SK-N-SH (cell line): ENCODE measurements at regions not wholly inside any gene's neighbourhood (a gene's known extent, or its start where the extent isn't known, plus 50 kb on each side); places are given as distances from the start of the nearest gene placed in this dataset.

Experiments used
- CTCF ChIA-PET: fragments of 300-600, 350-600 bp; formaldehyde crosslinking; extraction: SDS; loops from one replicate; lab custom pipeline; 2021; lab: Yijun Ruan, JAX
- POLR2A ChIA-PET: fragments of 350-600 bp; sonication (Branson Sonifier 250); formaldehyde crosslinking; extraction: SDS; loops from one replicate; lab custom pipeline; 2020; ENCODE audit warnings: antibody characterized with exemption, inconsistent platforms; lab: Yijun Ruan, JAX
- DNase-seq: peaks from one replicate; pipeline ENCODE4 v3.0.0; 2012
- H2AFZ ChIP-seq: fragments of 200-600 bp; sonication (generic); 2 replicates; pipeline ENCODE4 v1.8.1; 2016; ENCODE audit warnings: antibody characterized with exemption, mild to moderate bottlenecking, low read depth
- H3F3A ChIP-seq: fragments of 200-600 bp; sonication (generic); replicated peaks from 2 replicates; pipeline ENCODE3; 2016; ENCODE audit warnings: antibody characterized with exemption, mild to moderate bottlenecking; ENCODE audit not compliant: insufficient read depth
- H3K27ac ChIP-seq, 2 experiments: fragments of 200-500 bp in 1 of 2; fragments of 200-600 bp in 1 of 2; sonication (Bioruptor generic) in 1 of 2; sonication (generic), shearing (Covaris generic) in 1 of 2; 2 replicates each; pipeline versions ENCODE4 v1.5.1 to v1.6.1; 2014 to 2016; ENCODE audit warnings: low read depth in 2 of 2, inconsistent platforms in 1 of 2, low read length in 1 of 2, mild to moderate bottlenecking in 1 of 2, mixed read lengths in 1 of 2
- H3K27me3 ChIP-seq: fragments of 200-600 bp; sonication (generic), shearing (Covaris generic); 2 replicates; pipeline ENCODE4 v1.6.1; 2016; ENCODE audit warnings: mixed run types; ENCODE audit not compliant: insufficient read depth
- H3K36me3 ChIP-seq, 2 experiments: fragments of 200-500 bp in 1 of 2; fragments of 200-600 bp in 1 of 2; sonication (Bioruptor generic) in 1 of 2; sonication (generic) in 1 of 2; replicated peaks in 1 of 2; 2 replicates each; pipeline versions ENCODE3 to v1.5.1; 2014 to 2016; ENCODE audit warnings: low read length in 1 of 2, mild to moderate bottlenecking in 1 of 2; ENCODE audit not compliant: insufficient read depth in 2 of 2, control insufficient read depth in 1 of 2
- H3K4me1 ChIP-seq, 2 experiments: fragments of 200-500 bp in 1 of 2; fragments of 200-600 bp in 1 of 2; sonication (Bioruptor generic) in 1 of 2; sonication (generic), shearing (Covaris generic) in 1 of 2; 2 replicates each; pipeline versions ENCODE4 v1.5.1 to v1.6.1; 2014 to 2016; ENCODE audit warnings: low read depth in 1 of 2, low read length in 1 of 2, mixed run types in 1 of 2; ENCODE audit not compliant: insufficient read depth in 2 of 2, control insufficient read depth in 1 of 2
- H3K4me2 ChIP-seq: fragments of 200-600 bp; sonication (generic), shearing (Covaris generic); 2 replicates; pipeline ENCODE4 v1.6.1; 2017; ENCODE audit warnings: mixed run types
- H3K4me3 ChIP-seq, 2 experiments: fragments of 200-500 bp in 1 of 2; fragments of 200-600 bp in 1 of 2; sonication (Bioruptor generic) in 1 of 2; sonication (generic), shearing (Covaris generic) in 1 of 2; 2 replicates each; pipeline versions ENCODE4 v1.5.1 to v1.8.1; 2014 to 2016; ENCODE audit warnings: low read depth in 2 of 2, inconsistent platforms in 1 of 2, low read length in 1 of 2, mild to moderate bottlenecking in 1 of 2, mixed read lengths in 1 of 2, moderate library complexity in 1 of 2
- H3K79me2 ChIP-seq: fragments of 200-600 bp; sonication (generic); 2 replicates; pipeline ENCODE4 v1.8.1; 2017; ENCODE audit warnings: mild to moderate bottlenecking; ENCODE audit not compliant: insufficient read depth
- H3K9ac ChIP-seq: fragments of 200-600 bp; sonication (generic); 2 replicates; pipeline ENCODE4 v1.6.1; 2017; ENCODE audit warnings: mixed run types
- H3K9me2 ChIP-seq: fragments of 200-600 bp; sonication (generic); 2 replicates; pipeline ENCODE4 v1.6.1; 2017; ENCODE audit warnings: mixed run types
- H3K9me3 ChIP-seq: fragments of 200-600 bp; sonication (generic); 2 replicates; pipeline ENCODE4 v1.6.1; 2017; ENCODE audit warnings: mixed run types, mild to moderate bottlenecking, moderate library complexity
- H4K20me1 ChIP-seq: fragments of 200-600 bp; sonication (generic); 2 replicates; pipeline ENCODE4 v1.6.1; 2017; ENCODE audit warnings: mild to moderate bottlenecking, mixed run types; ENCODE audit not compliant: insufficient read depth
- EZH2phosphoT487 ChIP-seq: fragments of 200-600 bp; sonication (generic); IDR thresholded peaks from 2 replicates; pipeline ENCODE4 v1.6.1; 2017; ENCODE audit warnings: low read depth, mixed run types, mild to moderate bottlenecking, antibody characterized with exemption, moderate library complexity, borderline replicate concordance
- FOSL2 ChIP-seq: IDR thresholded peaks from 2 replicates; pipeline ENCODE4 v1.4.0; 2012; ENCODE audit warnings: low read depth, mild to moderate bottlenecking, moderate library complexity, borderline replicate concordance
- GABPA ChIP-seq: IDR thresholded peaks from 2 replicates; pipeline ENCODE4 v1.4.0; 2012; ENCODE audit warnings: low read depth, mild to moderate bottlenecking
- NFIC ChIP-seq: IDR thresholded peaks from 2 replicates; pipeline ENCODE4 v1.4.0; 2012; ENCODE audit warnings: borderline replicate concordance
- RCOR1 ChIP-seq: fragments of 150-350 bp; IDR thresholded peaks from 2 replicates; pipeline ENCODE4 v1.6.1; 2017; ENCODE audit warnings: antibody characterized with exemption, low read length
- REST ChIP-seq: IDR thresholded peaks from 2 replicates; pipeline ENCODE4 v1.6.1; 2012; ENCODE audit warnings: mild to moderate bottlenecking, low read depth, low read length, moderate library complexity
- RFX5 ChIP-seq: IDR thresholded peaks from 2 replicates; pipeline ENCODE4 v1.6.1; 2012; ENCODE audit warnings: mild to moderate bottlenecking, improper control_type of control experiment, low read length
- RXRA ChIP-seq: IDR thresholded peaks from 2 replicates; pipeline ENCODE4 v1.4.0; 2012; ENCODE audit warnings: low read depth, mild to moderate bottlenecking, borderline replicate concordance
- SMC3 ChIP-seq: IDR thresholded peaks from 2 replicates; pipeline ENCODE4 v1.6.1; 2012; ENCODE audit warnings: low read depth, low read length, improper control_type of control experiment
- TAF1 ChIP-seq: IDR thresholded peaks from 2 replicates; pipeline ENCODE4 v1.6.1; 2012; ENCODE audit warnings: low read depth, mild to moderate bottlenecking, low read length, moderate library complexity, borderline replicate concordance
- TCF12 ChIP-seq: IDR thresholded peaks from 2 replicates; pipeline ENCODE4 v1.4.0; 2012
- TEAD4 ChIP-seq: IDR thresholded peaks from 2 replicates; pipeline ENCODE4 v1.4.0; 2012; ENCODE audit warnings: mild to moderate bottlenecking, borderline replicate concordance; ENCODE audit not compliant: insufficient read depth
- USF1 ChIP-seq: IDR thresholded peaks from 2 replicates; pipeline ENCODE4 v1.4.0; 2012; ENCODE audit warnings: low read depth, borderline replicate concordance
- USF2 ChIP-seq: fragments of 150-350 bp; IDR thresholded peaks from 2 replicates; pipeline ENCODE4 v1.6.1; 2017; ENCODE audit warnings: antibody characterized with exemption, low read length, low read depth, borderline replicate concordance
- YY1 ChIP-seq: IDR thresholded peaks from 2 replicates; pipeline ENCODE4 v1.4.0; 2012; ENCODE audit warnings: low read depth, mild to moderate bottlenecking
- WGBS: methylation state at CpG from one replicate; pipeline ENCODE4 v1.1.6; 2017; ENCODE audit warnings: low lambda C conversion rate; 5-methylcytosine and 5-hydroxymethylcytosine counted together

- Histone ChIP-seq H3K27ac (no peak overlapping the region), H3K4me2 (no peak overlapping the region), H3K9ac (no peak overlapping the region), H4K20me1 (no peaks in the 10 kb centered on the region), H3K4me1 (peaks cover 0 to 13% of the 10 kb centered on the region in 2 experiments; a peak in 1 of 4 replicates), H3K36me3 (no peaks in the 10 kb centered on the region), H3K4me3 (no peak overlapping the region), H3K27me3 (no peaks in the 10 kb centered on the region), H3K9me3 (no peaks in the 10 kb centered on the region), H2AFZ (no peak overlapping the region), H3K9me2 (no peaks in the 10 kb centered on the region), H3F3A (no peaks in the 10 kb centered on the region), H3K79me2 (no peaks in the 10 kb centered on the region)
- DNase-seq: no peak
- WGBS: 5% methylated on average over 4 of the region's 4 CpGs
- TF ChIP-seq EZH2phosphoT487: no peak
- no peak for TF ChIP-seq USF2
- TF ChIP-seq TEAD4: no peak
- no peak for TF ChIP-seq NFIC
- no peak for TF ChIP-seq TCF12
- no peak for TF ChIP-seq FOSL2
- no peak for TF ChIP-seq REST
- TF ChIP-seq TAF1: no peak
- TF ChIP-seq RCOR1: no peak
- no peak for TF ChIP-seq RFX5
- no peak for TF ChIP-seq RXRA
- no peak for TF ChIP-seq SMC3
- no peak for TF ChIP-seq USF1
- no peak for TF ChIP-seq YY1
- TF ChIP-seq GABPA: no peak
- ChIA-PET CTCF (interaction anchor here (1.0 kb wide), 2 partner anchors 12 to 14 kb away, joined by 3 read pairs; no protein-coding TSS in a partner anchor), POLR2A (no interaction called here)
Observed at GRCh38 chr5:5798462-5798861, 376.0 kb downstream of the ICE1 start.
